CD1c-positive myeloid dendritic cell (primary cell): ENCODE measurements at regions not wholly inside any gene's neighbourhood (a gene's known extent, or its start where the extent isn't known, plus 50 kb on each side); places are given as distances from the start of the nearest gene placed in this dataset.
A peak's percentile ranks its signal among the peaks of the same experiment; 100 is the strongest.

ENCODE experiments used
- DNase-seq: peaks from one replicate; pipeline ENCODE4 v3.0.0-alpha.2; 2016; ENCODE audit errors: extremely low spot score

DNA sequence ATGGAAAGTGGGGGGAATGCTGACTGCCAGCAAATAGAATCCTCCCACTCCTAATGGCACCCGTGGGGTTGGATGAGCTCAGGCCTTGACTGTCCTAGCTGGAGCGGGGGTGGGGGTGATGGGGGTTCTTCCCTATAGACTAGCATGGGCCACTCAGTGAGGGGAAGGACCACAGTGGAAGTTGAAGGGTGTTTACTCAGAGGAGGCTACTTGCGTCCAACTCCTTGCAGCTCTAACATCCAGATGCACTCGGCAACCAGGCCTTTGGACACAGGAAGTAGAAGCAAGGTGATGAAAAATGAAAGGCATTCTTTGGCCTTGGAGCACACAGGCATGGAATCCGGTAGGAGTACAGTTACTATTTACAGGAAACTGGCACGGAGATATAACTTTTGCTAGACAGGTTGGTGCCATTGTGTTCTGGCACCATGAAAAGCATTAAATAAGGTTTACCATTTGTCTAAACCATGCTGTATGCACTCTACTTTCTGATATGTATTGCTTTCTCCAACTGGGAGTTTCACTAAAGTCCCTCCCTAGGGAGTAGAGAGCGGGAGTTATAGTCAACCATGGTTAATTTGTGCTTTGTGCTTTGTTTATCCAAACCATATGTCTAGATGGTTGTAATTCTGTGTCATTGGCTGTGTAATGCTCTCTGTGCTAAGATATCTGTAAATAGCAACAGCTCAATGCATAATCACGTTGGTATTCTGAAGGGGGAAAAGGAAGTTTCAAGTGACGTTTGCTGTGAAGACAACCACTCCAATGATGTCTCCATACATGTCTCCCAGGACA is 125.3 kb downstream of the TSHZ3 start:
- DNase-seq, result no peak

DNA sequence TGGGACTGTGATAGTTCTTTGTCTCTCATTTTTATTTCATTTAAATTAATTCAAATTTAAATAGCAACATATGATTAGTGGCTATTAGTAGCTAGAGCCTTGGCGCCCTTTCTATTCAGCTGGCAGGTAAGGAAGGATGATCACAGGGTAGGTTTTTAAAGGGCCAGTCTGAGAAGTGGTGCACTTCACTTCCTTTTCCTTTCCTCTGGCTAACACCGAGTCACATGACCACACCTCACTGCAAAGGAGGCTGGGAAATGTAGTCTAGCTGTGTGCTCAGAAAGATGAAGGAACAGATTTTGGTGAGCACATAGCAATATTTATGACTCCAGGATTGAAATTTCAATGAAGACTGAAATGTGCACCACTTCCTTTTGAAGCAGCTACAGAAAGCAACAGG is 128.7 kb downstream of the TSHZ3 start:
- DNase-seq, result peak; percentile 49

DNA sequence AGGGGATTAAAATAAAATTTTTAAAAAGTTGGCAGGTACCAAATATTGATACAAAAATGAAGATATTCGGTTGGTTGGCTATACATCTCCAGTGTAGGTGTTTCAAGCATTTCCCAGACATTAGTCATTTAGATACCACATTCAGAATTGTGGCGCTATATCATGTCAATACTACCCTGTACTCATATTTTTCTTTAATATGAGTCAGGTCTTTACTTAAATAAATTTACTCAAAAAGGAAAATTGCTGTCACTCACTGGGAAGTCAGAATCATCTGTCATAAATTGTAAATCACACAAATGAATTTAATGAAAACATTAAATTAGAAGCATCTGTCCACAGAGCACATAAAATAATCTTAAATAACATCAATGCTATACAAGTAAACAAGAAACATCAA is 134.2 kb downstream of the TSHZ3 start:
- no peak for DNase-seq

DNA sequence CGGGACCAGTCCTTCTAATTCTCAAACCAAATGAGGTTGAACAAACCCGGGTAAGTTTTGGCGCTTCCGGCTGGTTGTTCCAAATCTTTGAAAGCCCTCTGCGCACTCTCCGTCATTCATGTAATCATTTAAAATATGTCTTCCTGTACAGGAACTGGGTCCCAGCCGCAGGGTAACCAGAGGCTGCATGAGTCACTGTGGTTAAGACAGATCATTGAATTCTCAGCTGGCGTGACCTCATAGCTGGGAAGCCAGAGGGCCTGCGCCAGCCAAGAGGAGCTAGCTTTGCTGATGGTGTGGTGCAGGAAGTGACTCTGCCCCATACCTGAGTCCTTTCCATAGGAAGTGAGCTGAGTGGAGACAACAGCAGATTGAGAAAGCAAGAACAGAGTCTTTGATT is 135.2 kb downstream of the TSHZ3 start:
- peak; percentile 87 for DNase-seq

DNA sequence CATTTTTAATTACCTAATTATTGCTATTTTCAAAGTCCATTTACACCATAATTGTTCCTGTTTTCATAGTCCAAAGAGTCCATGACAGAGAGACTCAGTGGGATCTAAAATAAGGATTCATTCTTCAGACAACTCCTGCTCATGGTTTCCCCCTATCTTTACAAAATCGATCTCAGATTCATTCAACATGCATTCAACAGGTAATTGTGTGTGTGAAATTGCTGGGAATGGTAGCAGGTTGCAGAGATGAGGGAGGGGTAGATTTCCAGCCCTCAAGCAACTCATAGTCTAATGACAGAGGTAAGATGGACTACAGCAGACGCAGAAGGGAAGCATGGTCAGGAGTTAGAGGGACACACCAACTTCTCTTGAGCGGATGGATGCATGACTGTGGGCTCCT is 138.1 kb downstream of the TSHZ3 start:
- no peak for DNase-seq

DNA sequence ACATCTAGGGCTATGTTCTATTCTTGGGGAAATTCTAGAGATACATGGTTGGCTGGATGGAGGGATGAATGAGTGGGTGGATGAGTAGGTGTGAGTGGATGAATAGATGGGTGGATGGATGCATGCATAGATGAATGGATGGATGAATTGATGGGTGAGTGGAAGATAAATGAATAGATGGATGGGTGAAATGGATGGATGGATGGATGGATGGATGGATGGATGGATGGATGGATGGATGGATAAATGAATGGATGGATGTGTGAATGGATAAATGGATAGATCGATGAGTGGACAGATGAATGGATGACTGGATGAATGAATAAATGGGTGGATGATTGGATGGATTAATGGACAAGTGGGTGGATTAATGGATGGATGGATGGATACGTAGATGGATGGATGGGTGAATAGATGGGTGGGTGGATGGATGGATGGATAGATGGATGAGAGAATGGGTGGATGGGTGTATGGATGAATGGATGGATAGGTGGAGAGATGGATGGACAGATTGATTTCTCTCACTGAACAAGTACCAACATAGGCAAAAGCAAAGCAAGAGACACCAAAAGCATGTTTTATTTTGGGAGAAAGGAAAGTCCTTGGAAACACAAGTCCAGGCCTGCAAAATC is 143.2 kb downstream of the TSHZ3 start:
- no peak for DNase-seq

DNA sequence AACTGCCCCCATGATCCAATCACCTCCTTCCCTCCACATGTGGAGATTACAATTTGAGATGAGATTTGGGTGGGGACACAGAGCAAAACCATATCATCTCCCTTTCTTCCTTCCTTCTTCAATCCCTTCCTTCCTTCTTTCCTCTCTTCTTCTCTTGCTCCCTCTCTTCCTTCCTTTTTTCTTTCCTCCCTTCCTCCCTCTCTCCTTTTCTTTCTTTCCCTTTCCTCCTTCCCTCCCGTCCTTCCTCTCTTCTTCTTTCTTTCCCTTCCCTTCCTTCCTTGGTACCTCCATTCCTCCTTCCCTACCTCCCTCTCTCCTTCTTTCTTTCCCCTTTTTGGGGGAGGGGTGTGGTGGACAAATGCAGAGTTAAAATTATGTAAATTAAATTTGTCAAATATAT is 145.1 kb downstream of the TSHZ3 start:
- DNase-seq, result no peak

DNA sequence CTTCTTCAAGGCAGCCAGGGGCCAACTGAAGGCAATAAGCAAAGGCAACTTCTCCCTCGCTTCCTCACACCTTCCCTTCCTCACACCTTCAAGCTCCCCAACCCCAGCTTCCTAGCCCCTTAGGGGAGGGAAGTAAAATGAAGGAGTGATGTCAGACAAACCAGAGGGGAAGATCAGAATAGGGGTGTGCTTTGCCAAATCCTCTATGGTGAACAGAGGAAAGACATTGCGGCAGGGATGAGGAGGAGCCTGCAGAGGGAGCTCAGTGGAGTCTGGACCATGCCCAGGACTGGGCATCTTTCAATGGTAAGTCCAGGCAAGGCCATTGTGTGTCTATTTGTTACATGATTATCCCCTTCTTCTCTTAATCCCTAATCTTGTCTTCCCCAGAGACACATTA is 164.0 kb downstream of the TSHZ3 start:
- DNase-seq, result no peak

DNA sequence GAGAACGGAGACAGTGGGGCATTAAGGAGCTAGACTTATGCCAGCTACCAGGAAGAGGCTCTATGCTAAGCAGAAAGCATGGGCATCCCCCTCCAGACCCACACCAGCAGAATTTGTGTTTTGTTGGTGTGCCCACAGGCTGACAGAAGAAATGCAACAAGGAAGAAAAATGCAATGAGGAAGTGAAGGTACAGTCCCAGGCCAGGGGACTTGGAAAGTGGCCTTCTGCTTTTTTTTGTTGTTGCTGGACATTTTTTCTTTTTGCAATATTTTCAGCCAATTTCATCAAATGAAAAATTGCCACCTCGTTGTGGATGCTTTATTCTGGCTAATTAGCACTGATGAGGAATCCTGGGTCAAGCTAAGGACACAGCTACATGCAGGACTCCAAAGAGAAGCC is 167.7 kb downstream of the TSHZ3 start:
- DNase-seq, result no peak

DNA sequence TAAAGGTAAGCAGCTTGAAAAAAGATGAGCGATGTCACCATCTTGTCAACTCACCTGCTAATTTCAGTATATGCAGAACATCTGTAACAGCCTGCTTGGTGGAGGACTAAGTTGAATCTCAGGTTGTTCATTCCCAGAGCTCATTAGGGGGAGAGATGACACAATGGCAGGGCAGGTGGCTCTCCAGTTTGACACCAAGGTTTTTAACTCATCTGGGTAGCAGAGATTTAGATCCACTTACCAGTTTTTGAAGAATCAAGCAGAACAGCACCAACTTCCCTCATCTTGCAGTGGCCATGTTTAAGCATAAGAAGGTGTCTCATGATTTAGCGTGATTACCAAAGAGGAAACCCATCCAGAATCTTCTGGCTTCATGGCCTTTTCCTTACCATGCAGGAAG is 168.3 kb downstream of the TSHZ3 start:
- DNase-seq, result no peak

DNA sequence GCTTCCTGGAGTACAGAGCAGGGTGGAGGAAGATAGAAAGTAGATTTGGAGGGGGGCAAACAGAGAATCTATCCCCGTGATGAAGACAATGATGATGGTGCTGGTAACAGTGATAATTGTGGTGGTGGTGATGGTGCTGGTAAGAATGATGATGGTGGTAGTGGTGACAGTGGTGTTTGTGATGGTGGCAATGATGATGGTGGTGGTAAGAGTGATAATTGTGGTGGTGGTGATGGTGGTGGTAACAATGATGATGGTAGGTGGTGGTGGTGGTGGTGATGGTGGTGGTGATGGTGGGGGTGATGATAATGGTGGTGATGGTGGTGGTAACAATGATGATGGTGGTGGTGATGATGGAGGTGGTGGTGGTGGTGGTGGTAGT is 169.8 kb downstream of the TSHZ3 start:
- DNase-seq, result no peak

DNA sequence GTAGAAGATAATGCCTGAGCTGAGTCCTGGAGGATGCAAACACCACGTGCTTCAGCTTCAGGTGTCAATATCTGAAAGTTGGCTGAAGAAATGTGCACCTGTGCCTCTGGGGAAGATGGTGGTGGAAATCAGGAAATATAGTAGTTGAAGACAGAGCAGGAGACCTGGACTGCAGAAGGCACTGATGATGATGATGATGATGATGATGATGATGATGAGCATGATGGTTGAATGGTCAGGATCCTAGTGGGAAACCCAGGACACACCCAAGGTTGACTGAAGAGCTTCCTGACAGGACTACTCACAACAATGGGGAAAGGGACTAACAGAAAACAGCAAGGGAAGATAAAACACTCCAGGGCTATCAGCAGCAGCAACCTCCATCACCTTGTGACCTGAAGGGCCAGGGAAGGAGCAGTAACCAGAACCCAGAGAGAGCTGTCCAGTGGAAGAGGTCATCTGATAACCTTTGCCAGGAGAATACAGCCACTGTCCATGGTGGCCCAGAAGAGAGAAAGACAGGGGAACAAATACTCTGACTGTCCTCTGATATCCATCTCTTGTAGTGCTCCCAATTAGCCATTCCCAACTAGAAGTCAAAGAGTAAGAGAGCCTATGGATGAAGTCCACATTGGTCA is 170.3 kb downstream of the TSHZ3 start:
- no peak for DNase-seq

DNA sequence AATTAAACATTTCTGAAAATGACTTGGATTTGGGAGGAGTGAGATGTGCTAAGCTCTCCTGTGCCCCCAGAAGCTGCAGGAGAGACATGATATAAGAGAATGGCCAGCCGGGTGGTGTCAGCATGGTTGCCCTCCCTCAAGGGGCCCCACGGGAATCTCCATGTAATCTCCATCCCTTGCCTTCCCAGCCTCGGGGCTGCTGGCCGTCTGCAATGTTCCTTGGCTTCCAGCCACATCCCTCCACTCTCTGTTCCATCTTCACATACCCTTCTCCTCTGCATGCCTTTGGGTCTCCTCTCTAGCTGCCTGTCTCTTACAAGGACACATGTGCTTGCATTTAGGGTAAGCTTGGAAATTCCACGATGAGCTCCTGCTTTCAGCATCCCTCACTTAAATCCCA is 172.0 kb downstream of the TSHZ3 start:
- DNase-seq, result no peak

DNA sequence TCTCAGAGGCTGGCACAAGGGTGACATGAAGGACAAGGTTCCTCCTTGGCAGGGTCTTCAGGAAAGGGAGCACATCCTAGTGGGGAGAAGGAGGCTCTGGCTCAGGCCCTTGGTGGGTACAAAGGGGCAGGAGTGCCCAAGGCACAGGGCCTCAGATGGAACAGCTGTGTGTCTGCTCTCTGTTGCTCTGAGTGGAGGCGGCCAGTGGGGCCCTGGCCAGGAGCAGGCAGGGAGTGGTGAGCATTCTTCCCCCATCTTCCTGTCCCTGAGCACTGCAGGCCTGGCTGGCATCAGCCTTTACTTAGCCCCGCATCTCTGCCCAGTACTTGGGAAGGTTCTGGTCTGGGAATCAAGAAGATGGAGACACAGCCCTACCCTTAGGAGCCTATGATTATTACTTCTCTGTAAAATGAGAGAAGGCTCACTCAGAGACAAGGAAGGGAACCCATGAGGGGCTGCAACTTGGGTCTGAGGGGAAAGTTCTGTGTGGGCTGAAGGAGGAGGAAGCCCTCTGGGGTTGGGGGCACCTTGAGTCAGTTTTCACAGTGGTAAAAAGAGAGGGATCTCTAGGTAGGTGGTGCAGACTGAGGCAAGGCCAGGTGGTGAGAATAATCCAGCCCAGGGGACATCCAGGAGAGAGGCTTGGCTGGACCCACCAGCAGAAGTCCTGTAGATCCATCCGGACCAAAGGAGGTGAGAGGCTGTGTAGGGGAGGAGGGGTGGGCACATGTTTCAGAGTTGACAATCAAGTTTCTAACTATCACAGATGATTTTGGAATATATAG is 173.5 kb downstream of the TSHZ3 start:
- DNase-seq, result no peak

DNA sequence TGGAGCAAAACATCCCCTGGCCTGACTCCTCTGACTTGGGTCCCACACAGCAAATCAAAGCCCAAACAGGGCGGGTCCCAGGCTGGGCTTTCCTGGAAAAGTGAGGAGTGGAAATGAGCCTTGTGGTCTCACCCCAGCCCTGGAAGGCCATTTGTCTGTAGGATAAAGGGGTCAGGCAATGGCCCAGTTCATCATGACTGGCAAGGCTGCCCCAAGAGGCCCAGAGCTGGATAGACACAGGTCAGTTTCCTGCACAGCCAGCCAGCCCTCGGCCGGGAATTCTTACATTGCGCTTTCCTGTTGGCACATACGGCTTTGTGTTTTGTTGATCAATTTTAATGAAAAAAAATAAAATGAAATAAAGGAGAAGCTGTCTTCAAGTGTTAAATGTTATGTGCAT is 174.3 kb downstream of the TSHZ3 start:
- no peak for DNase-seq

DNA sequence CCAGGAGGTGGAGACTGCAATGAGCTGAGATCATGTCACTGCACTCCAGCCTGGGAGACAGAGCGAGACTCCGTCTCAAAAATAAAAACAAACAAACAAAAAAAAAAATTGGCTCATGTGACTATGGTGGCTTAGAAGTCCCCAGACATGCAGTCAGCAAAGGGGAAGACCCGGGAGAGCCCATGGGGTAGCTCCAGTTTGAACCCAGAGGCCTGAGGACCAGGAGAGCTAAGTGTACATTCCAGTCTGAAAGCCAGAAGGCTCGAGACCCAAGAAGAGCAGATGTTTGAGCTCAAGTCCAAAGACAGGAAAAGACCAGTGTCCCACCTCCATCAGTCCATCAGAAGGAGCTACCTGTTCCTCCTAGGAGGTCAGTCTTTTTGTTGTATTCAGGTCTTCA is 175.2 kb downstream of the TSHZ3 start:
- no peak for DNase-seq

DNA sequence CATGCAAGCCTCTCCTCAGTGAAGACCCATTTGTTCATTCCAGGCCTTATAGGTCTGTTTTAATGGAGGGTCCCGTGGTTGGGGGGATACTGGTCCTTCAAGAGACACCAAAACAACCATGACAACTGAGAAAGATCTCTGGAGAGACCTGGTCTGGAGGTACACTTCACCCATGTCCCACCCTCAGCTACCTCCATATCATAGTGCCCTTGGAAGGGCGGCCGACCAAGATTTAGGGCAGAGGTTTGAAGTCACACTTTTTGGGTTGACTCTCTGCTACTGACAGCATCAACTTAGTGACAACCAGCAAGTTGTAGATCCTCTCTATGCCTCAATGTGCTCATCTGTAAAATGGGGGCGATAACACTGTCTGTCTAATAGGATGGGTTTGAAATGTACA is 177.3 kb downstream of the TSHZ3 start:
- DNase-seq, result no peak

DNA sequence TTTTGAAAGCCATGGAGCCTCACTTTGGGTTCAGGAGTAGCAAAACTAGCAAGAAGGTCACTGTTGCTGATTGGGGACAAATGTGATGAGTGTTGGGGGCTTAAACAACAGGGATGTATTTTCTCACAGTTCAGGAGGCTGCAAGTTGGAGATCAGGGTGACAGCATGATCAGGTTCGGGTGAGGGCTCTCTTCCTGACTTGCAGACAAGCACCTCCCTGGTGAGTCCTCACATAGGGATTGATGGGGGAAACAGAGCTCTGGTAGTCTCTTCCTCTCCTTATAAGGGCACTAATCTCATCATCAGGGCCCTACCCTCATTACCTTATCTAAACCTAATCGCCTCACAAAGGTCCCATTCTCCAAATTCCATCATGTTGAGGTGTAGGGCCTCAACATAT is 179.2 kb downstream of the TSHZ3 start:
- DNase-seq, result no peak

DNA sequence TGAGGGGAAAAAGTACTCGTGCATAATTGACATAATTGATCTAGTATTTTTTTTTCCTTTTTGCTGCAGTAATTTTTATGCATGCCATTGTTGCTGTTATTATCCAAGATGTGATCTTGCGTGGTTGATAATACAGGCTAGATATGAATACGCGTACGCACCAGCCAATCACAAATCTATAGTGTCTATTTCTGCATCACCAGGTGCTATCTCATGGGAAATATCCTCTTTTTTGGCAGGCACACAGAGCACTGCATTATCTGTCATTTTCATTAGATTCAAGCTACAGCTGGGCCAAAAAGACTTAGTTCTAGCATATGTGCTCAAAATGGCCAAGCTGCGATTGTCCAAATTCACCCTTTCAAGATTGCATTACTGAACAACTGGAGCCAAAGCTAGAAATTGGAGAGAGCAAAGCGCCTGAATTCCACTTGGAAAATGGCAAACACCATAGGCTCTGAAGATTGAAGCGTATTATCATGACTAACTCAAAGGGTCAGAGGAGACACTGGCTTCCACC is 181.1 kb downstream of the TSHZ3 start:
- no peak for DNase-seq

DNA sequence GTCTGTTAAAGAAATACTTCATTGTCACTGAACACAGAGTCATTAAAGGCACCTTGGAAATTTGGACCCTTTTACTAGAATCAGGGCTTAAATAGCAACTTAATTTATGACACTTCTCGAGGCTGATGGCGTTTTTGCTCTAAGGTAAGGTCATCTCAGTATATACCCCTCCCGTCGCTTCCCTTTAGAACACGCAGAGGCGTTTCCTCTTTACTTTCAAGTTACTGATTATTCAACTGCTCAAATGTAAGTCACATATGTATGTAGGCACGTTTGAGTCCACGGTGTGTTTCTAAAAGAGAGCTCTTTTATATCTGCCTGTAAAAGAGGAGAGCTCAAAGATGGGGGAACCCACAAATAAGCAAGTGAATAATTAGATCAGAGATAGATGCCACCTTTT is 181.5 kb downstream of the TSHZ3 start:
- DNase-seq, result no peak

DNA sequence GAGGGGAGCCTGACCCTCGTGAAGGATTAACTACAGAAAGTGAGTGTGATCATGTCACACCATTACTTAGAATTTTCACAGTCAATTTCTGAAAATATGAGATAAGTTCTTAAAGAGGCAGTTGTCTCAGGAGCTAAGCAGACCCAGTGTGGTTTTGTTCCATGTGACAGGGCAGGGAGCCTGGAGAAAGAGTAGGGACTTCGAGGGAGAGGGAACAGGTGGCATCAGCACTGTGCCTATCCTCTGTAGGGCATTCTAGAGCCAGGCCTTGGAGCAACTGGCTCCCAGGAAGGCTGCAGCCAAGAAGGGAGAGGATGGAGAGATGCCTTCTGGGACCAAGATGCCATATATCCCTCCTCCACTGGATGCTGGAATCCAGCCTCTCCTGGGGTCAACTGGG is 183.0 kb downstream of the TSHZ3 start:
- DNase-seq, result no peak

DNA sequence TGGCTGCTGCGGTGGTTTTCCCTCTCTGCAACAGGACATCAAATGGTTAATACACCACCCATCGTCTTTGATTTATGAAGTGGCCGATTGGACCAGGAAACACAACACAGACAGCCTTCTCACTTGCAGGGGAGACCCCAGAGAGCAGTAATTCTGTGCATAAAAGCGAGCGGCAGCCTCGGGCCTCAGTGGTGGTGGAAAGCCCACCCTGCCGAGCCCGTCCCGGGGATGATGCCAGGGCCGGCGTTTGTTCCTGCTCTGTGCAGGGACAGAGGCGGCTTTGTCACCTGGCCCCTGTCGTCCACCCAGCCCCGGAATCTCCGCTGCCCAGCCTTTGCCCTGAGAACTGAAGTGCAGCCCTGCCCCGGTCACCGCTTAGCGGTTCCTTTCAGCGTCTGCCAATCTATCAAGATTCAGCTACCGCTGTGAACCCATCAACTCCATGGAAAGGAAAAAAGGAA is 184.4 kb downstream of the TSHZ3 start:
- no peak for DNase-seq
